Stimulated activated CD8-positive, alpha-beta memory T cell treated with anti-CD3 and anti-CD28 coated beads, Interleukin-7, amount 100 ng/mL, for 48 hours (primary cell): ENCODE measurements at regions not wholly inside any gene's neighbourhood (a gene's known extent, or its start where the extent isn't known, plus 50 kb on each side); places are given as distances from the start of the nearest gene placed in this dataset.
"Not testable (repeated sequence)": the region's sequence is repeated elsewhere in the genome, so short reads cannot be mapped to it uniquely, and the experiment has no call there.

Experiments
- DNase-seq, 2 donors: peaks; one replicate each; pipeline ENCODE4 v3.0.0-alpha.2; 2020; ENCODE audit warnings: low read depth in 1 of 2; ENCODE audit errors: extremely low read depth in 1 of 2

DNA sequence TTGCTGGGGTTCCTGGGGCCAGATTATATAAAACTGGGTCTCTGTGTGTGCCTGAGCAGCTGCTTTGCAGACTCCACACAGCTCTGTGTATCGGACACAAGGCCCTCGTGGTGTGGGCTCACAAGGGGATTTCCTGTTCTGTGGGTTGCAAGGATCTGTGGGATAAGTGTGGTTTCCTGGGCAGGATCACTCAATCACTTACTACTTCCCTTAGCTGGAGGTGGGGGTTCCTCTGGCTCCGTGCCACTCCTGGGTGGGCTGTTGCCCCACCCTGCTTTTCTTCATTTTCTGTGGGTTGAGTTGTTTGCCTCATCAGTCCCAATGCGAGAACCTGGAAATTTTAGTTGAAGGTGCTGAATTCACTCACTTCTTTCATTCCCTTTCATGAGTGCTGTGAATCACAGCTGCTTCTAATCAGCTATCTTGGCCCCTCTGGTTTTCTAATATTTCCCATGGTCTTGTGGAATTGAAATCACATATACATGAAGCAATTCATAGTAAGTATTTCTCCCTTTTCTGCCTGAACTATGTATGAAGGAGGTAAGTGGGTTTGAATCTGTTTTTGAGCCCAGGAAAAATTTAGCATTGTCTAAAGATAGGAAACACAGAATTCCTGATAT is 196.3 kb downstream of the DCDC2C start:
- DNase-seq, result no peak

DNA sequence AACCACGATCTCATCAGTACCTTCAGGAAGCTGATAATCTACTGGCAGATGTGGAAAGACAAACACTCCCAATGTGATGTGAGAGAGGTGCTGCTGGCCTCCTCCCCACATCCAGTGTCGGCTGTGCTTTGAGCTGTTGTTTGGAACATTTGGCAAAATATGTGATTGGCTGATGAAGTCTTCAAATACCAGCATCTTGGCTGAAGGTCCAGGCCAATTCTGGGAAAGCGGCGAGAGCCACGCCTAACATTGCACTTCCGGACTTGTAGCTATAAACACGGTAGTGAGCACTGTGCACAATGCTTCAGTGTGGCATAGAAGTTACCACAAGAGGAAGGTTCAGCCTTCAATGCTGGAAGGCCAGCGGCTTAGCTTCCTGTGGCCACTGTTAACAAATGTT is 198.8 kb downstream of the DCDC2C start:
- DNase-seq, result no peak

DNA sequence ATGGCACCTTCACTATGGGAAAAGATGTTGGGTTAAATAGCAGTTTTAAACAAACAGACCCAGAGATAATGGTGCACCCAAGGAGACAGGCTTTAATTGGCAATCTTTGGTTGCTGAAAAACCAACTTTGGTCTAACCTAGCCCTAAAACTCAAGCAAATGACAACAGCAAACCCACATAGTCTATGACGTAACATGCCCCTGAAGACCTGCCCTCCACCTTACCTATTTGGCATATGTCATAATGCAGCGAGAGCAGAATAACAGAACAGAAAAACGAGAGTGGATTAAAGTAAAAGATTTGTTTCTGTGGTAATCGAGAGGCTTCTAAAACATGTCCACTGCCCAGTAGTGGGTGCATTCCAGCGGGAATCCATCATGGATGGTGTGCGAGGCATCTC is 200.7 kb downstream of the DCDC2C start:
- no peak for DNase-seq

DNA sequence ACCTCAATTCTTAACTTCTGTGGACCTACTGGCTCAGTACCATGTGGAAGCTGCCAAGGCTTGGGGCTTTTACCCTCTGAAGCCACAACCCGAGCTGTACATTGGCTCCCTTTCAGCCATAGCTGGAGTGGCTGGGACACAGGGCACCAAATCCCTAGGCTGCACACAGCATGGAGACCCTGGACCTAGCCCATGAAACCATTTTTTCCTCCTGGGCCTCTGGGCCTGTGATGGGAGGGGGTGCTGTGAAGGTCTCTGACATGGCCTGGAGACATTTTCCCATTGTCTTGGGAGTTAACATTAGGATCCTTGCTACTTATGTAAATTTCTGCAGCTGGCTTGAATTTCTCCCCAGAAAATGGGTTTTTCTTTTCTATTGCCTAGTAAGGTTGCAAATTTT is 205.1 kb downstream of the DCDC2C start:
- not testable (repeated sequence) for DNase-seq

DNA sequence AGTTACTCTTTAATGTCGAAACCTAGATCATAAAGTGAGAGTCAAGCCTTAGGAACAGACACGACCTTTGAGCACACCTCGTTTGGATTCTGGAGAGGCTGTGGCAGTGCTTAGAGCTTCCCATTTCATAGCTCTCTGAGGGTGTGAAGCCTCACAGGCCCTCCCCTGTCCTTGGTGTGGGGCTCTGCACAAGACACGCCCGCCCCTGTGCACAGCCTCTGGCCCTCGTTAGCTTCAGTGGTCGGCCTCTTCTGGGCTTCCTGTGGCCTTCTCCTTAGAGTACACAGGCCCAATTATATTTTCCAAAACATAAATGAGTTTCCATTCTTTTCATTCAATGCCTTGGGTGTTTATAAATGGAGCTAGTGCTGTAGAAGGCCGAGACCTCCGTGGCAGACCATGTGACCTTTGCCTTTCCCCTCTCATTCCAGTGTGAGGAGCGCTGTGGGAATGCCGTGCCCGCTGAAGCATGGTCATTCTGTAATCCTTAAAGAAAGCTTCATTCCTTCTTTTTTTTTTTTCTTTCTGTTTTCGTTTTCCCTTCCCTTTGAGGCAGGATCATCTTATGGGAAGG is 208.6 kb downstream of the DCDC2C start:
- DNase-seq, result no peak

DNA sequence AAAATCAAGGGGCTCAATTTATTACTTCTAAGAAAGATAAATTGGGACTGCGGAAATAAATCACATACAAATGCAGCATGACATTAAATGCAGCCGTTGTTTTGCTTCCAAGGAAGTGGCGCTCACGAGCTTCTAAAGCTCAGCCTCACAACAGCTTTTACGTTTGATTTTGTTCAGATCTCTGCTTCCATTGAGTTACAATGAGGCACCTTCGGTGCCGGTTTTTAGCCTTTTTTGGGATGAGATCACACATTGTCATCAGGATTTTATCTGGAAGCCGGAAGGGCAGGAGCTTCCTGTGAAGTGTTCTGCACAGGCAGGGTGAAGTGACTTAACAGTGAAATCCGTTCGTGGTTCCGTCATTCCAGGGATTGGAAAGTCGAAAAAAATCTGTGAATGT is 209.8 kb downstream of the DCDC2C start:
- no peak for DNase-seq

DNA sequence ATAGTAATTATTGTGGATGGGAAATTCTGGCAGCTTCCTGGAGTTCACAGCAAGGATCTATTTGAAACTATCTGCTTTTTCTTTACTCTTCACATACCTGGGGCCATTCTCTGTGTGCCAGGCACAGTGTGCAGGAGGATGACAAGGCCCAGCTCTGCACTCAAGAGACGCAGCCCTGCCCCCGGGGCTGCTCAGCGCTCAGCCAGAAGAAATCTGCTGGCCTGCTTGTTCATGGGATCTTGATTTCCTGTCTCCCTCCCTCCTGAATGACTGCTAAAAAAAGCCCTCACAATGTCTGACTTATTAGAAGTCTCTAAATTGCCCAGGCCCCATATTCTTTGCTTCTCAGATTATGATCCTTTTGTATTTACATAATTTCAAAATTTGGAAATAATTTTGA is 210.9 kb downstream of the DCDC2C start:
- no peak for DNase-seq

DNA sequence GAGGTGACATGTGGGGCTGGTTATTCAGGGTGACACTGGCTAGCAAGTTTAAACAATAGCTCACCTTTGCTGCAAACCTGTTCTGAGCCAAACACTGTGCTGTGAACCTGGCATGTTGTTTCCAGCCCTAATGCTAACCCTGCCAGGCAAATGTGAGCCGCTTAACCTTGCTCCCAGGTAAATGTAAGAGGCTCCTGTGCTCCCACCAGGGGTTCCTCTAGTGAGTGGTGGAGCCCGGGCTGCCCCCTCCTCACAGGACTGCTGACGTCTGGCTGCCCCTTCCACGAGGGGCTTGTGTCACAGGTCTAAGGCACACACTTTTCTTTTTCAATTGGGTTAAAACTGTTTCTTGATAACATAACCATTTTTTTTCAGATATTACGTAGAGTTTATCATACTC is 223.7 kb downstream of the DCDC2C start:
- no peak for DNase-seq

DNA sequence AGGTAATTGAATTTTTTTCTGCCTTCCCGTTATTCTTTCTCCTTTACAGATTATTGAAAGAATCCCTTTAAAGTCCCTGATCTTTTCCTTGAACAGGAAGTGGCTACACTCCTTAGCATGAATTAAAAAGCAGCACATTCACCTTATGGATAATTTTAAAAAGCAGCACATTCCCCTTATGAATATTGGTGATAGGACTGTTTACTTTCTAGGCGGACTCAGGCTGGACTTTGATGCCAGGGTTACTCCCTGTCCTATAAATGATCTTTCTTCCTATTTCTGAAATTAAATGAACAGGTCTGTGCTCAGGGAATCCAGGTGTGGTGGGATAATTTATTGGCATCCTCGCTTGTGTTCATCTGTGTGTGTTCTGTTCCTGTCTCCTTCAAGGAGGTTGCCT is 226.0 kb downstream of the DCDC2C start:
- no peak for DNase-seq

DNA sequence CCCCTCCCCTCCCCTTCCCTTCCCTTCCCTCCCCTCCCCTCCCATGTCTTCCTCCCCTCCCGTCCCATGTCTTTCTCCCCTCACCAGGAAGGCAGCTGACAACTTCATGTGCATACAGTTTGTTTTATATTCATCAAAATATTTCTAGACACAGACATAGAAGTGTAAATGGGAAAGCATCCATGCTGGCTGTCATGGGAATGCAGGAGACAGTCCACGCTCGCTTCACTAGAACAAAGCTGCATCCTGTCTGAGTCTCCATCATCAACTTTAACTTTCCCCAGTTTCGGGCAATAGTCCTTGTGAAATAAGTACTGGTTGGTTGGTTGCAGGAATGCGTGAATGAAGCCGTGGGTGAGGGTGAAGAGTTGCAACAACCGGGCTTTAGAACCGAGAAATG is 226.9 kb downstream of the DCDC2C start:
- no peak for DNase-seq

DNA sequence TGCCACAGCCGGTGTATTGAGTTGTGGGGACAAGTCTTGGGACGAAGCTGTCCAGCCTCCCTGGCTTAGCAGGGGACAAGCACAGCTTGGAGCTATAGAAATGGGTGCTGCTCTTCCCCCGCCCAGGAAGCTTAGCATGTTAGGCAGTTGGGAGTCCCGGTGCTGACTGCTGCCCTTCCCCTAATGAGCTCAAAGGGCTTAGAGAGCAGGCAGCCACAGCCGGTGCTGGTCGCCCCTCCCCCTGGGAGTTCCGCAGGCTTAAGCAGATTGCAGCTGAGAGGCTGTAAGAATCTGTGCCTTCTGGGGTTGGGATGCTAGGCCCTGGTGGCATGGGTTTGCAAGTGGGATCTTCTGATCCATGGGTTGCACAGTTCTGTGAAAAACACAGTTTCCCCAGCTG is 237.3 kb downstream of the DCDC2C start:
- DNase-seq, result no peak

DNA sequence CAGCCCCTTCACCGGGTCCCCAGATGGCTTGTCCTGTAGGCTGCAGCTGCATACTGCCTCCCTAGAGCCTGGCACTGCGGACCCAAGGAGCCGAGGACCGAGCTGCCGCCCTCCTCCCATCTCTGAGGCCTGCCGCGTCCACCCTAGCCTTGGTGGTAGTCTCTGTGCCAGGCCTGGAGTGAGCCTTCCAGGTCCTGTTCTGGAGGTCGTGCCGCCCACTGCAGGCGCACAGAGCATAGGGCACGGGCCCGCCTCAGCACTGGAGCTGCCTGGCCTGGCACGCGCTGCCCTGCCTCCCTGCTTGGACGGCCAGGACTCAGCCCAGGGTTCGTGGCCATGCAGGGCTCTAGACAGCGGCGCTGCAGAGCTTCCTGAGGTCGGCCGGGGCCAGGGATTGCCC is 239.5 kb downstream of the DCDC2C start:
- no peak for DNase-seq

DNA sequence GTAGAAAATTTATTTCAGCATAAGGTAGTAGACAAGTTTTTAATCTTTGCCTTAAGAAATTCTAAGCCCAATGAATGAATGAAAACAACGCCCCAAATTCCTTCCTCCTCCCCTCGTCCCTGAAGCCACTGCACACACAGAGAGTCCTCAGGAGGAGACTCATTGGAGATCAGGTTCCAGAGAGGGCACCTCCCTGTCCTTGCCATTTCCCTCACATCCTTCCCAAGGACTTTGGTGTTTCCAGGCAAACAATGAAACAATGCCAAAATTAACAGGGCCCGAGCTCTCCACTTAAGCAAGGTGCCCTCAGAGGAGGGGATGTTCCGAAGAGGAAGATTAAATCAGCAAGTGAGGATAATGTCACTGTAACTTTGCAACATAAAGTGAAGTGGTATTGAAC is 240.7 kb downstream of the DCDC2C start:
- DNase-seq, result no peak

DNA sequence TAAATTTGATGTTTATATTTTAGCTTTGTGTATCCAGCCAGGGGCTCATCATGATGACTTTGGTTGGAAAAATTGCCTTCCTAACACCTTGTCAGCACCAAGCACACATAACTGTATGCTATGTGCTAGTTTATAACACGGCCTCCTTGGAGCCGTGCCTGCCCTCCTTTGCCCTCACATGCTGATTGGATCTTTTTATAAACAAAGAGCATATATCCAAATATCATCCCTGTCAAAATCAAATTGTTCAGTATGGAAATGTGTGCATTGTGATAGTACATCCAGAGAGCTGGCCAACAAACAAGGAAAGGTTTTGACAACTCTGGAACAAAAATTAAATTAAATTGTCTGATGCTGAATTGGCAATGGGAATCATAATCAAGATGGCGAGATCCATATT is 241.5 kb downstream of the DCDC2C start:
- no peak for DNase-seq

DNA sequence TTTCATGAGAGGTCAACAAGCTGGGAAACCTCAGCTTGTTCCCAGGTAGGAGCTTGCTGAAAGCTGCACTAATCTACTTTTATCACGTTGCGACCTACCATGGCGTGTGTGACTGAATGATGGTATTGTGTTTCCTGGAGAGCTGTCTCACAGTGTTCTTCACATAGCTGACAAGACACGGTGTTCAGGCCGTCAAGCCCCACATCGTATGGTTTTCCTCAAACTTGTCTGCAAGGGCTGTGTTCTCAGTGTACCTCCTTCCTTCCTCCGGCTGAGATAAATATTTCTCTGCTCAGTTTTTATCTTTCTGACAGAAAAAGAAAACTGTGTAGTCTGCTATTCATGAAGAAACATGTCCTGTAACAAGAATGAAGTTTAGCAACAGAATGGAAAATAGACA is 244.8 kb downstream of the DCDC2C start:
- no peak for DNase-seq

DNA sequence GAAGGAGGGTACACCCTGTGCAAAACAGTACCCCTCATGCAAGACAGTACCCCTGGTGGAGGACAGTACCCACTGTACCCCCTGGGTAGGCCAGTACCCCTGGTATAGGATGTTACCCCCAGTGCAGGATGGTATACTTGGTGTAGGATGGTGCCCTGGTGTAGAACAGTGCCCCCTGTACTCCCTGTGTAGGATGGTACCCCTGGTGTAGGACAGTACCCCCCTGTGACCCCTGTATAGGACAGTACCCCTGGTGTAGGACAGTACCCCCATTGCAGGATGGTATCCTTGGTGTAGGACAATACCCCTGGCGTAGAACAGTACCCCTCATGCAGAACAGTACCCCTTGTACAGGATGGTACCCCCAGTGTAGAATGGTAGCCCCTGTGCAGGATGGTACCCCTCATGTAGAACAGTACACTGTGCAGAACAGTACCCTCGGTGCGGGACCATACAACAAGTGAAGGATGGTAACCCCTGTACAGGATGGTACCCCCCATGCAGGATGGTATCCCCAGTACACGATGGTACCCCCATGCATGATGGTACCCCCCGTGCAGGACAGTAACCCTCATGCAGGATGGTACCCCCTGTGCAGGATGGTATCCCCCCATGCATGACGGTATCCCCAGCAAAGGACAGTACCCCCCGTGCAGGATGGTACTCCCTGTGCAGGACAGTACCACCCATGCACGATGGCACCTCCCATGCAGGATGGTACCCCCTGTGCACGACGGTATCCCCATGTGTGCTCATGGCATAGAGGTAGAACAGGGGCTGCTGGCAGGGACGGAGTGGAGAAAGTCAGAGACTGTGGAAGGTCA is 248.0 kb downstream of the DCDC2C start:
- DNase-seq, result no peak

DNA sequence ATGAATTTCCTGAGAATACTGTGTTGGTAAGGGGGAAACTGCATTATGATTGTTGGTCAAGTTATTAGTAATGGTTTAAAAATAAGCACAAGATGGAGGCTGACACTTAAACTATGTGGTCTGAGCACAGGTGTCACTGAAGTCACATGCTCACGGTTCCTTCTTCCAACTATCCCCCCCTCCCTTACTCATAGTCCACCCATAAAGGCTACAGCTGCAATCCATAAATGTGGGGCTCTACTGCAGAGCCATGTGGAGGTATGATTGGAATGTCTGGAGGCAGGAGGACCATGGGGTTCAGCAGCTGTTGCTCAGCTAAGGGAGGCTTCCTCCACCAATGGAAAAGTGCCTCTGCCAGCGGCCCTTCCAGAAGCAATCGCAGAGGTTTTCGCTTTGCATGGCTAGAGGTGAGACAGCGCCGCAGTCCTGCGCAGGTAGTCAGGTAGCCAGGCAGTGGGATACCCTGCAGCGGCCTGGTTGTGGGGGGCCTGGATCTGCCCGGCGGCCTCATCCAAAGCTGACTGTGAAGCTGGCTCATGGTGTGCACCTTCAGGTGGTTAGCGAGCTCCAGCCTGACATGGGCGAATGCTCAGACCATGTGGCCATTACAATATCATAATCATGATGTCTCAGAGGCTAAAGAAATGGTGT is 249.6 kb downstream of the DCDC2C start:
- no peak for DNase-seq

DNA sequence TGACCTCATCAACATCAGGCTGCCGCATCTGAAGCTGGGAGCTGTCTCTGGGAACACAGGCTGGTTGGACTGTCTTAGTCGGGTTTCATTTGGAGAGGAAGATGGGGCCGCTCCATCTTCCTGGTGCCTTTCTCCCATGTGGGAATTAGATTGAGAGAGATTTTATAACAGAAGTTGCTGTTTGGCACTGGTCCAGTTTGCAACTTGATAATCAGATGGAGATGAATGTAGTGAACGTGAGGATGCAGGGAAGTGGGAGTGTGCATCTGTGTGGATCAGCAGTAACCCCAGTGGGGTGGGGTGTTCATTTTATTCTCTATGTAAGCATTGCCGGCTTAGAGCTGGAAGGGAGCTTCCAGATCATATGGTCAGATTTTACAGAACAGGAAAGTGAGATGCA is 250.9 kb downstream of the DCDC2C start:
- no peak for DNase-seq

DNA sequence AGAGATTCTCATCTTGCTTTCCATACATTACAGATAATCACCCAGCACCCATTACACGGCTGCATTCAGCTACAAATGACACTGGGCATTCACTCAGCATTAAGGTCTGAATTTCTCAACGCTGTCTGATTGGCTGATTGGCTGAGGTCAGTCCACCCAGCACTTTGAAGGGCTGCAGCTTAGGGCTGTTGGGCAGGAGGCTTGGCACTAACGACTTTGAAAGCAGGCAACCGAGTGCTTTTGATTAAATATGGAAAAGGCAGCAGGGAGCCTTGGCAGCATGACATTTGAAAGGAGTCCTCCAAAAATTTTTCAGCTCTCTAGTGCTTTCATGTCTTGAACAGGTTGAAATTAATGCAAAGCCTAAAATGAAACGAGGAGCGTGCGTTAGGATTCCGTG is 253.0 kb downstream of the DCDC2C start:
- DNase-seq, result no peak

DNA sequence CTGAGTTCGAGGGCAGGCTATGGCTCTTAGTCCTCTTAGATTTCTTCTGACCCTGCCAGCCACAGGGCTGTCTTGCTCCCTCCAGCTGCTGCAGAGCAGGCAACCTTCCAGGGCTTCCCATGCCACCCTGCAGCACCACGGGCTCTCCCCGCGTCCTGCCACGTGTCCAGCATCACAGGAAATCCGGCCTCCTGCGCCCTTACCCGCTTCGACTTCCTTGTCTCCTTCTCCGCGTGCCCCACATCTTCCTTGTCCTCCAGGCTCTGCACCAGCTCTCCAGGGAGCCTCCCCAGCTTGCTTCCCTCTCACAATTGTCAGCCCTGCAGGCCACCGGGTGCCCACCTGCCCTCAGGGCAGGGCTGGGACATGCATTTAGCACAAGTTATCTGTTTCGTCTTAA is 253.5 kb downstream of the DCDC2C start:
- DNase-seq, result no peak

DNA sequence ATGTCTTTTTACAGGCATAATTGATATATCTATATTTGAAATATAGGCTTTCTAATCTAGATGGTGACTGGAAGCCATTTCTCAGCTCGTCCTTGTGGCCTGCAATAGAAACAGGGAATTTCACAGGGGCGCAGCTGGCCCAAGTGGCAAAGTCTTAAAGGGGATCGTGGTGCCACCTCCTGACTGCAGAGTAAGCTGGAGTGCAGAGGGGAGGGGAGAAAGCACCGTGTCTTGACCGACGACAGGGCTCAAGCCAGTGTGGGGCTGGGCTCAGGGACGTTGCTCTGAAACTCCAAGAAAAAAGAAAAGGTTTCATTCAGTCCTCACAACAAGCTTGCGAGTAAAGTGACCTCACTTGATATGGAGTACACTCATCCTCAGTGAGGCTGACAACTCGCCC is 255.1 kb downstream of the DCDC2C start:
- DNase-seq, result no peak

DNA sequence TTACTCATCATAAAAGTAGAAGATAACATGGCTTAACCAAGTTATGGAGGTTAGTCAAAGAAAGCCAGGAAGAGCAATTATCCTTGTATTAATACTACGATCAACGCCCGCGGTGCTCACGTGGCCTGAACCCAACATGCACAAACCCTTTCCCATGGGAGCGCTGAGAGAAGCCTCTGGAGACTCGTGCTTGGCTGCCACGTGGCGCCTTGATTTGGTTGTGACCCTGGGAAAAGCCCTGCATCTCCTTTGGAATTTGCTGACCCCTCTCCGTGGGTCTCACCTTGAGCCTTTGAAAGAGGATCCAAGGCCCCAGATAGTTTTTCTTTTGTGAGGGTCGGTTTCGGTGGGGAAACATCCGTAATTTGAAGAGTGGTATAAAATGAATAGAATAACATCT is 255.6 kb downstream of the DCDC2C start:
- DNase-seq, result no peak
